ENCODE measurements at regions not wholly inside any gene's neighbourhood (a gene's known extent, or its start where the extent isn't known, plus 50 kb on each side); places are given as distances from the start of the nearest gene placed in this dataset.

- no peak overlapping the region for H3K4me3 ChIP-seq (replicated peaks in 1 of 2; ENCODE audit: low read depth in 2 of 2, low read length in 2 of 2)
- no peak for TF ChIP-seq CTCF (IDR thresholded peaks at IDR 0.05; ENCODE audit: low read depth, low read length)
- no peak for DNase-seq (ENCODE audit: low read depth in 2 of 2)
Observed at GRCh38 chrX:124940531-124940930, 379.1 kb upstream of the TEX13C start.

GRCh38 chrX:124954402-124954801, 365.3 kb upstream of the TEX13C start:
- no peak for TF ChIP-seq CTCF (IDR thresholded peaks at IDR 0.05; ENCODE audit: low read depth, low read length)
- H3K4me3 ChIP-seq (replicated peaks in 1 of 2; ENCODE audit: low read depth in 2 of 2, low read length in 2 of 2) = no peak overlapping the region

GRCh38 chrX:124960454-124960853, 359.2 kb upstream of the TEX13C start:
- DNase-seq (ENCODE audit: low read depth in 2 of 2) = no peak
- no peak for TF ChIP-seq CTCF (IDR thresholded peaks at IDR 0.05; ENCODE audit: low read depth, low read length)
- no peak overlapping the region for H3K4me3 ChIP-seq (replicated peaks in 1 of 2; ENCODE audit: low read depth in 2 of 2, low read length in 2 of 2)

More at GRCh38 chrX:124954402-124954801, 365.3 kb upstream of the TEX13C start:
- no peak for DNase-seq (ENCODE audit: low read depth in 2 of 2)

- no peak within 1 kb of the TSS for H3K4me3 ChIP-seq (replicated peaks in 1 of 2; ENCODE audit: low read depth in 2 of 2, low read length in 2 of 2)
- no peak for DNase-seq (ENCODE audit: low read depth in 2 of 2)
- no peak for TF ChIP-seq CTCF (IDR thresholded peaks at IDR 0.05; ENCODE audit: low read depth, low read length)
Observed at GRCh38 chrX:124963717-124964116, 356.0 kb upstream of the TEX13C start, which contains the start of gene TENM1. Gene TENM1, minus strand, starts transcription at chrX:124963817.

GRCh38 chrX:124975456-124975855, 344.2 kb upstream of the TEX13C start:
- no peak for TF ChIP-seq CTCF (IDR thresholded peaks at IDR 0.05; ENCODE audit: low read depth, low read length)
- no peak for DNase-seq (ENCODE audit: low read depth in 2 of 2)

GRCh38 chrX:124981420-124981819, 338.3 kb upstream of the TEX13C start:
- TF ChIP-seq CTCF (IDR thresholded peaks at IDR 0.05; ENCODE audit: low read depth, low read length) = no peak
- no peak for DNase-seq (ENCODE audit: low read depth in 2 of 2)

More at GRCh38 chrX:124975456-124975855, 344.2 kb upstream of the TEX13C start:
- H3K4me3 ChIP-seq (replicated peaks in 1 of 2; ENCODE audit: low read depth in 2 of 2, low read length in 2 of 2) = no peak overlapping the region

GRCh38 chrX:124984140-124984813, 335.4 kb upstream of the TEX13C start:
- no peak overlapping the region for H3K4me3 ChIP-seq (replicated peaks in 1 of 2; ENCODE audit: low read depth in 2 of 2, low read length in 2 of 2)
- no peak for DNase-seq (ENCODE audit: low read depth in 2 of 2)
- TF ChIP-seq CTCF (IDR thresholded peaks at IDR 0.05; ENCODE audit: low read depth, low read length) = no peak

More at GRCh38 chrX:124981420-124981819, 338.3 kb upstream of the TEX13C start:
- no peak overlapping the region for H3K4me3 ChIP-seq (replicated peaks in 1 of 2; ENCODE audit: low read depth in 2 of 2, low read length in 2 of 2)
